ENCODE measurements at regions not wholly inside any gene's neighbourhood (a gene's known extent, or its start where the extent isn't known, plus 50 kb on each side); places are given as distances from the start of the nearest gene placed in this dataset.

- H3K27me3 ChIP-seq (ENCODE audit: low read depth, low read length), result no peaks in the 10 kb centered on the region
- no peaks in the 10 kb centered on the region for H3K36me3 ChIP-seq (ENCODE audit: control insufficient read depth in 1 of 2, insufficient read depth in 2 of 2, low read length in 2 of 2)
- no peak overlapping the region for H3K27ac ChIP-seq (ENCODE audit: low read length)
- H3K9me3 ChIP-seq (ENCODE audit: control insufficient read depth in 1 of 2, low read length in 2 of 2), result no peaks in the 10 kb centered on the region
- H3K4me3 ChIP-seq (ENCODE audit: low read depth in 1 of 2, low read length in 2 of 2), result no peak overlapping the region
- H3K4me1 ChIP-seq (ENCODE audit: control insufficient read depth in 1 of 2, insufficient read depth in 2 of 2, low read length in 2 of 2), result no peaks in the 10 kb centered on the region
Observed at GRCh38 chr4:30821275-30821674, 101.1 kb downstream of the PCDH7 start.

- Histone ChIP-seq H3K4me3 (ENCODE audit: low read depth in 1 of 2, low read length in 2 of 2) (no peak overlapping the region), H3K27me3 (ENCODE audit: low read depth, low read length) (no peaks in the 10 kb centered on the region), H3K4me1 (ENCODE audit: control insufficient read depth in 1 of 2, insufficient read depth in 2 of 2, low read length in 2 of 2) (no peaks in the 10 kb centered on the region), H3K9me3 (ENCODE audit: control insufficient read depth in 1 of 2, low read length in 2 of 2) (no peaks in the 10 kb centered on the region), H3K36me3 (ENCODE audit: control insufficient read depth in 1 of 2, insufficient read depth in 2 of 2, low read length in 2 of 2) (no peaks in the 10 kb centered on the region), H3K27ac (ENCODE audit: low read length) (no peak overlapping the region)
Observed at GRCh38 chr4:30821859-30822612, 101.9 kb downstream of the PCDH7 start.

- Histone ChIP-seq H3K27ac (ENCODE audit: low read length) (no peak overlapping the region), H3K4me1 (ENCODE audit: control insufficient read depth in 1 of 2, insufficient read depth in 2 of 2, low read length in 2 of 2) (no peaks in the 10 kb centered on the region), H3K4me3 (ENCODE audit: low read depth in 1 of 2, low read length in 2 of 2) (no peak overlapping the region), H3K36me3 (ENCODE audit: control insufficient read depth in 1 of 2, insufficient read depth in 2 of 2, low read length in 2 of 2) (no peaks in the 10 kb centered on the region), H3K27me3 (ENCODE audit: low read depth, low read length) (no peaks in the 10 kb centered on the region), H3K9me3 (ENCODE audit: control insufficient read depth in 1 of 2, low read length in 2 of 2) (no peaks in the 10 kb centered on the region)
Observed at GRCh38 chr4:30822911-30823551, 102.9 kb downstream of the PCDH7 start.

GRCh38 chr4:30825008-30825770 lies 105.0 kb downstream of the PCDH7 start:
- no peaks in the 10 kb centered on the region for H3K4me1 ChIP-seq (ENCODE audit: control insufficient read depth in 1 of 2, insufficient read depth in 2 of 2, low read length in 2 of 2)
- no peaks in the 10 kb centered on the region for H3K27me3 ChIP-seq (ENCODE audit: low read depth, low read length)
- no peaks in the 10 kb centered on the region for H3K9me3 ChIP-seq (ENCODE audit: control insufficient read depth in 1 of 2, low read length in 2 of 2)
- no peak overlapping the region for H3K4me3 ChIP-seq (ENCODE audit: low read depth in 1 of 2, low read length in 2 of 2)
- no peak overlapping the region for H3K27ac ChIP-seq (ENCODE audit: low read length)
- H3K36me3 ChIP-seq (ENCODE audit: control insufficient read depth in 1 of 2, insufficient read depth in 2 of 2, low read length in 2 of 2), result no peaks in the 10 kb centered on the region

GRCh38 chr4:30828264-30828926 lies 108.2 kb downstream of the PCDH7 start:
- Histone ChIP-seq H3K4me3 (ENCODE audit: low read depth in 1 of 2, low read length in 2 of 2) (no peak overlapping the region), H3K4me1 (ENCODE audit: control insufficient read depth in 1 of 2, insufficient read depth in 2 of 2, low read length in 2 of 2) (no peaks in the 10 kb centered on the region), H3K27ac (ENCODE audit: low read length) (no peak overlapping the region), H3K36me3 (ENCODE audit: control insufficient read depth in 1 of 2, insufficient read depth in 2 of 2, low read length in 2 of 2) (no peaks in the 10 kb centered on the region), H3K9me3 (ENCODE audit: control insufficient read depth in 1 of 2, low read length in 2 of 2) (no peaks in the 10 kb centered on the region), H3K27me3 (ENCODE audit: low read depth, low read length) (no peaks in the 10 kb centered on the region)

- Histone ChIP-seq H3K27me3 (ENCODE audit: low read depth, low read length) (no peaks in the 10 kb centered on the region), H3K27ac (ENCODE audit: low read length) (no peak overlapping the region), H3K9me3 (ENCODE audit: control insufficient read depth in 1 of 2, low read length in 2 of 2) (no peaks in the 10 kb centered on the region), H3K36me3 (ENCODE audit: control insufficient read depth in 1 of 2, insufficient read depth in 2 of 2, low read length in 2 of 2) (no peaks in the 10 kb centered on the region), H3K4me1 (ENCODE audit: control insufficient read depth in 1 of 2, insufficient read depth in 2 of 2, low read length in 2 of 2) (peaks cover 0 to 8% of the 10 kb centered on the region in 2 donors), H3K4me3 (ENCODE audit: low read depth in 1 of 2, low read length in 2 of 2) (no peak overlapping the region)
Observed at GRCh38 chr4:30832639-30833038, 112.5 kb downstream of the PCDH7 start.

DNA sequence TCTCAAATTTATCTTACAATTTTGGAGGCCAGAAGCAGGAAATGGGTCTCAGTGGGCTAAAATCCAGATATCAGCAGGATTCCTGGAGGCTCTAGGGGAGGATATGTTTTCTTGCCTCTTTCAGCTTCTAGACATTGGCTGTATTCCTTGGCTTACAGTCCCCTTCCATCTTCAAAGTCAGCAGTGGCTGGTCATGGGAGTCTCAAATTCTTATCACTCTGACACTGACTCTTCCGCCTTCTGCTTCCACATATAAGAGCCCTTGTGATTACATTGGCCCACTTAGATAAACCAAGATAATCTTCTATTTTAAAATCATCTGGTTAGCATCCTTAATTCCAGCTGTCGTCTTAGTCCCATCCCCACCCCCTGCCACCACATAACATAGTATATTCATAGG lies 113.0 kb downstream of the PCDH7 start:
- Histone ChIP-seq H3K4me3 (ENCODE audit: low read depth in 1 of 2, low read length in 2 of 2) (no peak overlapping the region), H3K36me3 (ENCODE audit: control insufficient read depth in 1 of 2, insufficient read depth in 2 of 2, low read length in 2 of 2) (no peaks in the 10 kb centered on the region), H3K4me1 (ENCODE audit: control insufficient read depth in 1 of 2, insufficient read depth in 2 of 2, low read length in 2 of 2) (peaks cover 0 to 8% of the 10 kb centered on the region in 2 donors), H3K27me3 (ENCODE audit: low read depth, low read length) (no peaks in the 10 kb centered on the region), H3K27ac (ENCODE audit: low read length) (no peak overlapping the region), H3K9me3 (ENCODE audit: control insufficient read depth in 1 of 2, low read length in 2 of 2) (no peaks in the 10 kb centered on the region)

DNA sequence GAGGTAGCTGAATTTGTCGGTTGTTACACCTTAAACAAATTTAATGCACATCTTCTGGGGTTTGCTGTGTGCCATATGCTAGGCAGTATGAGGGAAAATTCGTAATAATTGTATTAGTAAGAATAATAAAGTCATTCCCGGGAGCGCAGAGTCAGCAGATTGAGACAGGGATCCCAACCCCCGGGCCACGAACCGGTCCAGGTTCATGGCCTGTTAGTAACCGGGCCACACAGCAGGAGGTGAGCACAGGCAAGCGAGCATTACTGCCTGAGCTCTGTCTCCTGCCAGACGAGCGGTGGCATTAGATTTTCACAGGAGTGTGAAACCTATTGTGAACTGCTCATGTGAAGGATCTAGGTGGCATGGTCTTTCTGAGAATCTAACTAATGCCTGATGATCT lies 114.9 kb downstream of the PCDH7 start:
- H3K27ac ChIP-seq (ENCODE audit: low read length), result no peak overlapping the region
- no peak overlapping the region for H3K4me3 ChIP-seq (ENCODE audit: low read depth in 1 of 2, low read length in 2 of 2)
- peaks cover 0 to 8% of the 10 kb centered on the region in 2 donors for H3K4me1 ChIP-seq (ENCODE audit: control insufficient read depth in 1 of 2, insufficient read depth in 2 of 2, low read length in 2 of 2)
- no peaks in the 10 kb centered on the region for H3K36me3 ChIP-seq (ENCODE audit: control insufficient read depth in 1 of 2, insufficient read depth in 2 of 2, low read length in 2 of 2)
- no peaks in the 10 kb centered on the region for H3K9me3 ChIP-seq (ENCODE audit: control insufficient read depth in 1 of 2, low read length in 2 of 2)
- H3K27me3 ChIP-seq (ENCODE audit: low read depth, low read length), result no peaks in the 10 kb centered on the region

DNA sequence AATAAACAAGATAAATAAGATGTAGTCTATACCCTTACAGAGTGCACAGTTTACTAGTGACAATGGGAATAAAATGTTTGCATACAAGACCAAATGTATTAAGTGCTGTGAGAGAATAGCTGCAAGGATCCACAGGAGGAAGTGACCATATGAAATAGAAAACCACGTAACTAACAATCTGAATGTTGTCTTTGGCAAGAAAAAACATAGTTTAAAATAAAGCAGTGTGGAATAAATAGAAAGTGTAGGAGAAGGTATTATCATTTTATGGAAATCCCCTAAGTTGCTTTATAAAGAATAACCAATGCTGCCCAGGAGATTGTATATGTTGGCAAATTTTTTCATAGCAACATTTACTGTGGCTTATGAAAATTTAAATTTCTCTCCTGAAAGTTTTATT lies 116.1 kb downstream of the PCDH7 start:
- Histone ChIP-seq H3K4me1 (ENCODE audit: control insufficient read depth in 1 of 2, insufficient read depth in 2 of 2, low read length in 2 of 2) (peaks cover 0 to 14% of the 10 kb centered on the region in 2 donors), H3K27ac (ENCODE audit: low read length) (no peak overlapping the region)

GRCh38 chr4:30837131-30837539 lies 117.0 kb downstream of the PCDH7 start:
- no peak overlapping the region for H3K27ac ChIP-seq (ENCODE audit: low read length)
- no peak overlapping the region for H3K4me3 ChIP-seq (ENCODE audit: low read depth in 1 of 2, low read length in 2 of 2)
- no peaks in the 10 kb centered on the region for H3K27me3 ChIP-seq (ENCODE audit: low read depth, low read length)
- H3K4me1 ChIP-seq (ENCODE audit: control insufficient read depth in 1 of 2, insufficient read depth in 2 of 2, low read length in 2 of 2), result peaks cover 0 to 14% of the 10 kb centered on the region in 2 donors
- H3K36me3 ChIP-seq (ENCODE audit: control insufficient read depth in 1 of 2, insufficient read depth in 2 of 2, low read length in 2 of 2), result no peaks in the 10 kb centered on the region
- no peaks in the 10 kb centered on the region for H3K9me3 ChIP-seq (ENCODE audit: control insufficient read depth in 1 of 2, low read length in 2 of 2)

More for the DNA sequence above, 116.1 kb downstream of the PCDH7 start:
- H3K36me3 ChIP-seq (ENCODE audit: control insufficient read depth in 1 of 2, insufficient read depth in 2 of 2, low read length in 2 of 2), result no peaks in the 10 kb centered on the region
- H3K27me3 ChIP-seq (ENCODE audit: low read depth, low read length), result no peaks in the 10 kb centered on the region
- H3K9me3 ChIP-seq (ENCODE audit: control insufficient read depth in 1 of 2, low read length in 2 of 2), result no peaks in the 10 kb centered on the region
- no peak overlapping the region for H3K4me3 ChIP-seq (ENCODE audit: low read depth in 1 of 2, low read length in 2 of 2)

DNA sequence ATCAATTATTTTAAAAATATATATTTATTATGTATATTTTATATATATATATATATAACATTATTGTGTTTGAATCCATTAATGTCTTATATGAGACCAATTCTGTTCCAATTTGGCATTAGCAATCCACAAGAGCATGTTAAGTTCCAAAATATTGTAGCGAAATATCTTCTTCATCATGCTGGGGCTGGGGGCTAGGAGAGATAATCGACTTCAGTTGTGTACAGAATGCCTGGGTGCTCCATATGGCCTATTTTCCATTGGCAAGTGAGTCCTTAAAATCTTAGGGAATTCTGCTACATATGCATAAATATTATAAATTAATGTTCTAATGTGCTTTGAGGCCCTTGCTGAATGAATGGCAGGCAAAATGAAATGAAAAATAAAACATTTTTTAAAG lies 117.7 kb downstream of the PCDH7 start:
- Histone ChIP-seq H3K4me1 (ENCODE audit: control insufficient read depth in 1 of 2, insufficient read depth in 2 of 2, low read length in 2 of 2) (peaks cover 0 to 14% of the 10 kb centered on the region in 2 donors), H3K27ac (ENCODE audit: low read length) (no peak overlapping the region), H3K27me3 (ENCODE audit: low read depth, low read length) (no peaks in the 10 kb centered on the region), H3K4me3 (ENCODE audit: low read depth in 1 of 2, low read length in 2 of 2) (no peak overlapping the region), H3K36me3 (ENCODE audit: control insufficient read depth in 1 of 2, insufficient read depth in 2 of 2, low read length in 2 of 2) (no peaks in the 10 kb centered on the region), H3K9me3 (ENCODE audit: control insufficient read depth in 1 of 2, low read length in 2 of 2) (no peaks in the 10 kb centered on the region)
